AG04450 (cell line): ENCODE measurements at regions not wholly inside any gene's neighbourhood (a gene's known extent, or its start where the extent isn't known, plus 50 kb on each side); places are given as distances from the start of the nearest gene placed in this dataset.

ENCODE experiments used
- CTCF ChIA-PET: fragments of 300-600, 350-600 bp; formaldehyde crosslinking; extraction: SDS; loops from one replicate; lab custom pipeline; 2022; ENCODE audit warnings: antibody characterized with exemption, inconsistent platforms; lab: Charles Lee
- POLR2A ChIA-PET: fragments of 350-600 bp; formaldehyde crosslinking; extraction: SDS; loops from one replicate; lab custom pipeline; 2021; ENCODE audit warnings: antibody characterized with exemption, inconsistent platforms; lab: Yijun Ruan, JAX
- DNase-seq: peaks from one replicate; pipeline ENCODE4 v3.0.0-alpha.2; 2011; ENCODE audit warnings: low read depth, low spot score
- H3K27ac ChIP-seq: one replicate; pipeline ENCODE4 v1.5.1; 2012; ENCODE audit warnings: low read depth, low read length, control low read depth
- H3K27me3 ChIP-seq: one replicate; pipeline ENCODE4 v1.6.0; 2012; ENCODE audit warnings: low read length; ENCODE audit not compliant: control insufficient read depth, insufficient read depth
- H3K4me3 ChIP-seq: 2 replicates; pipeline ENCODE4 v1.5.1; 2011; ENCODE audit warnings: mild to moderate bottlenecking, low read depth, low read length, control low read depth
- H3K9me3 ChIP-seq: 2 replicates; pipeline ENCODE4 v1.5.1; 2012; ENCODE audit warnings: low read length; ENCODE audit not compliant: control insufficient read depth, insufficient read depth
- CTCF ChIP-seq: IDR thresholded peaks from 2 replicates; pipeline ENCODE4 v1.5.1; 2011; ENCODE audit warnings: low read depth, low read length, control low read depth, inconsistent platforms

GRCh38 chr17:79324194-79324593 lies 249.6 kb downstream of the ENGASE start:
- ChIA-PET CTCF (no interaction called here), POLR2A (no interaction called here)

GRCh38 chr17:79323566-79323965 lies 248.9 kb downstream of the ENGASE start:
- H3K27me3 ChIP-seq, result peaks cover 6% of the 10 kb centered on the region
- H3K27ac ChIP-seq, result no peak overlapping the region
- DNase-seq, result no peak
- H3K9me3 ChIP-seq, result no peaks in the 10 kb centered on the region
- TF ChIP-seq CTCF, result no peak
- ChIA-PET CTCF (no interaction called here), POLR2A (no interaction called here)
- H3K4me3 ChIP-seq, result no peak overlapping the region

More at GRCh38 chr17:79324194-79324593, 249.6 kb downstream of the ENGASE start:
- Histone ChIP-seq H3K4me3 (no peak overlapping the region), H3K27me3 (peaks cover 3% of the 10 kb centered on the region), H3K9me3 (no peaks in the 10 kb centered on the region), H3K27ac (no peak overlapping the region)
- no peak for TF ChIP-seq CTCF
- no peak for DNase-seq

- ChIA-PET CTCF (no interaction called here), POLR2A (no interaction called here)
- no peak for TF ChIP-seq CTCF
- H3K27ac ChIP-seq, result no peak overlapping the region
- H3K4me3 ChIP-seq, result no peak overlapping the region
- DNase-seq, result no peak
- H3K27me3 ChIP-seq, result peaks cover 6% of the 10 kb centered on the region
- H3K9me3 ChIP-seq, result no peaks in the 10 kb centered on the region
Measured at GRCh38 chr17:79322211-79323123, 247.8 kb downstream of the ENGASE start.

GRCh38 chr17:79320331-79320730 lies 245.7 kb downstream of the ENGASE start:
- H3K9me3 ChIP-seq, result no peaks in the 10 kb centered on the region
- CTCF ChIA-PET, result no interaction called here
- H3K27me3 ChIP-seq, result peaks cover 16% of the 10 kb centered on the region
- no peak overlapping the region for H3K27ac ChIP-seq
- TF ChIP-seq CTCF, result no peak
- no peak overlapping the region for H3K4me3 ChIP-seq
- DNase-seq, result no peak
- POLR2A ChIA-PET, result no interaction called here

GRCh38 chr17:79317916-79318315 lies 243.3 kb downstream of the ENGASE start:
- Histone ChIP-seq H3K4me3 (no peak overlapping the region), H3K27me3 (peaks cover 24% of the 10 kb centered on the region), H3K27ac (no peak overlapping the region), H3K9me3 (no peaks in the 10 kb centered on the region)
- TF ChIP-seq CTCF, result no peak
- no peak for DNase-seq
- CTCF ChIA-PET, result no interaction called here
- POLR2A ChIA-PET, result no interaction called here
